ENCODE measurements at regions not wholly inside any gene's neighbourhood (a gene's known extent, or its start where the extent isn't known, plus 50 kb on each side); places are given as distances from the start of the nearest gene placed in this dataset.

GRCh38 chr10:53569455-53569854 is 796.9 kb upstream of the MBL2 start:
- no peaks in the 10 kb centered on the region for H3K79me1 ChIP-seq (ENCODE audit: insufficient read depth, low read depth, low read length, poor library complexity, severe bottlenecking)
- H2AFZ ChIP-seq (ENCODE audit: low read length): peak overlapping the region; percentile 56
- Mint-ChIP-seq H3K4me3 (no peak overlapping the region), H3K9me3 (peaks cover 28 to 35% of the 10 kb centered on the region in 2 experiments), H3K4me1 (peaks cover 13 to 24% of the 10 kb centered on the region in 2 experiments), H3K36me3 (ENCODE audit: insufficient read depth in 1 of 3, low read depth in 3 of 3) (peaks cover 28 to 36% (median 34%) of the 10 kb centered on the region in 3 experiments), H3K27me3 (ENCODE audit: low read depth) (no peaks in the 10 kb centered on the region; the same call in 1 of the 2 replicates), H3K27ac (peak overlapping the region; percentile 48 to 95 (median 75); a peak in 5 of 7 replicates)
- no peak overlapping the region for H2BK15ac ChIP-seq (ENCODE audit: low read depth, low read length)
- no peak for TF ChIP-seq CTCF (conservative IDR thresholded peaks at IDR 0.05)
- no peaks in the 10 kb centered on the region for H4K20me1 ChIP-seq (ENCODE audit: control insufficient read depth, insufficient read depth, insufficient read length)
- no peak overlapping the region for H3K14ac ChIP-seq (ENCODE audit: insufficient read depth, low read length)
- no peak overlapping the region for H3K9ac ChIP-seq (ENCODE audit: extremely low read depth, insufficient read length, low read length)
- no peak overlapping the region for H2BK12ac ChIP-seq (ENCODE audit: insufficient read length, low read depth, low read length)
- H3K18ac ChIP-seq (ENCODE audit: insufficient read length, low read depth, low read length): no peak overlapping the region
- no peak overlapping the region for H3K4ac ChIP-seq (ENCODE audit: low read depth, low read length)
- H3K56ac ChIP-seq (ENCODE audit: insufficient read length, low read depth, low read length): no peak overlapping the region
- no peak overlapping the region for H4K8ac ChIP-seq (replicated peaks; ENCODE audit: insufficient read length, low read depth, low read length)
- H3K4me2 ChIP-seq (ENCODE audit: insufficient read depth, insufficient read length, low read length): no peak overlapping the region
- H2BK20ac ChIP-seq (ENCODE audit: low read depth, low read length, poor library complexity, severe bottlenecking): no peak overlapping the region
- no peak for DNase-seq
- H3T11ph ChIP-seq (ENCODE audit: low read length): no peak overlapping the region
- peaks cover 7% of the 10 kb centered on the region for H3K9me3 ChIP-seq (ENCODE audit: control insufficient read depth, low read depth, low read length)
- H3K27me3 ChIP-seq (ENCODE audit: insufficient read depth, low read length): no peaks in the 10 kb centered on the region
- H2AK5ac ChIP-seq (ENCODE audit: insufficient read length, low read length): no peak overlapping the region
- H3K27ac ChIP-seq (ENCODE audit: insufficient read length, low read depth, low read length): no peak overlapping the region
- H3K23me2 ChIP-seq (ENCODE audit: insufficient read length, low read depth, low read length, poor library complexity, severe bottlenecking): no peaks in the 10 kb centered on the region
- H3K4me1 ChIP-seq (ENCODE audit: insufficient read depth, low read length): no peaks in the 10 kb centered on the region
- H2BK120ac ChIP-seq (ENCODE audit: low read depth, low read length, poor library complexity, severe bottlenecking): no peak overlapping the region
- H4K5ac ChIP-seq (ENCODE audit: insufficient read length, low read depth, low read length): no peak overlapping the region
- H3K23ac ChIP-seq (ENCODE audit: insufficient read length, low read depth, low read length): no peak overlapping the region
- whole genome bisulfite sequencing (ENCODE audit: extremely low coverage, insufficient read length, low lambda C conversion rate): no CpG with 5 or more reads among the region's 3 CpGs
- H2BK5ac ChIP-seq (ENCODE audit: insufficient read length, low read length): no peak overlapping the region
- no peaks in the 10 kb centered on the region for H3K79me2 ChIP-seq (ENCODE audit: insufficient read depth, low read length)
- no peak overlapping the region for H4K91ac ChIP-seq (ENCODE audit: insufficient read length, low read depth, low read length)
